Mesenchymal stem cell (in vitro differentiated cells and primary cell): ENCODE measurements at regions not wholly inside any gene's neighbourhood (a gene's known extent, or its start where the extent isn't known, plus 50 kb on each side); places are given as distances from the start of the nearest gene placed in this dataset.

Experiments
- DNase-seq: peaks from one replicate; pipeline ENCODE4 v3.0.0-alpha.2; 2013
- H2AFZ ChIP-seq: one replicate; pipeline ENCODE4 v1.6.1; 2013; ENCODE audit warnings: low read depth, mild to moderate bottlenecking, control low read depth, inconsistent platforms, low read length, moderate library complexity
- H2AK5ac ChIP-seq: 2 replicates; pipeline ENCODE4 v1.6.1; 2013; ENCODE audit warnings: low read length, moderate library complexity, mild to moderate bottlenecking, inconsistent platforms; ENCODE audit not compliant: severe bottlenecking
- H2BK120ac ChIP-seq: one replicate; pipeline ENCODE4 v1.6.1; 2013; ENCODE audit warnings: low read depth, mild to moderate bottlenecking, inconsistent platforms, low read length, moderate library complexity
- H2BK12ac ChIP-seq, 2 experiments: one replicate each; pipeline ENCODE4 v1.6.1; 2013; ENCODE audit warnings: inconsistent platforms in 2 of 2, low read length in 2 of 2, mild to moderate bottlenecking in 2 of 2, moderate library complexity in 2 of 2, control low read depth in 1 of 2
- H2BK15ac ChIP-seq: one replicate; pipeline ENCODE4 v1.6.1; 2013; ENCODE audit warnings: mild to moderate bottlenecking, low read depth, inconsistent platforms; ENCODE audit not compliant: poor library complexity, severe bottlenecking
- H2BK5ac ChIP-seq: 2 replicates; pipeline ENCODE4 v1.6.1; 2013; ENCODE audit warnings: low read depth, mild to moderate bottlenecking, low read length, control low read depth, inconsistent platforms; ENCODE audit not compliant: poor library complexity, severe bottlenecking
- H3K14ac ChIP-seq, 2 experiments: one replicate each; pipeline ENCODE4 v1.6.1; 2013; ENCODE audit warnings: inconsistent platforms in 2 of 2, low read length in 2 of 2, control low read depth in 1 of 2, mild to moderate bottlenecking in 1 of 2, moderate library complexity in 1 of 2
- H3K18ac ChIP-seq, 2 experiments: one replicate each; pipeline ENCODE4 v1.6.1; 2013; ENCODE audit warnings: inconsistent platforms in 2 of 2, low read length in 2 of 2, control low read depth in 1 of 2, low read depth in 1 of 2, mild to moderate bottlenecking in 1 of 2
- H3K23ac ChIP-seq, 2 experiments: one replicate each; pipeline ENCODE4 v1.6.1; 2013; ENCODE audit warnings: inconsistent platforms in 2 of 2, low read length in 2 of 2, mild to moderate bottlenecking in 2 of 2, moderate library complexity in 2 of 2, control low read depth in 1 of 2
- H3K27ac ChIP-seq: 2 replicates; pipeline ENCODE4 v1.5.1; 2013; ENCODE audit warnings: mild to moderate bottlenecking, moderate library complexity, low read length, control low read depth, inconsistent platforms; ENCODE audit not compliant: poor library complexity, severe bottlenecking
- H3K27me3 ChIP-seq, 2 experiments: 2 replicates each; pipeline versions ENCODE4 v1.6.1 to v1.7.0; 2013; ENCODE audit warnings: low read length in 2 of 2, mild to moderate bottlenecking in 2 of 2, moderate library complexity in 2 of 2, control low read depth in 1 of 2, inconsistent platforms in 1 of 2; ENCODE audit not compliant: control insufficient read depth in 1 of 2, insufficient read depth in 1 of 2
- H3K36me3 ChIP-seq, 2 experiments: 2 replicates each; pipeline versions ENCODE4 v1.6.1 to v1.7.0; 2013; ENCODE audit warnings: low read length in 2 of 2, control low read depth in 1 of 2, inconsistent platforms in 1 of 2, low read depth in 1 of 2, mild to moderate bottlenecking in 1 of 2; ENCODE audit not compliant: insufficient read depth in 2 of 2, control insufficient read depth in 1 of 2
- H3K4ac ChIP-seq, 2 experiments: one replicate each; pipeline ENCODE4 v1.6.1; 2013; ENCODE audit warnings: inconsistent platforms in 2 of 2, low read length in 2 of 2, mild to moderate bottlenecking in 2 of 2, moderate library complexity in 2 of 2, control low read depth in 1 of 2, low read depth in 1 of 2
- H3K4me1 ChIP-seq: 2 replicates; pipeline ENCODE4 v1.6.1; 2013; ENCODE audit warnings: low read depth, low read length, control low read depth; ENCODE audit not compliant: control insufficient read depth, insufficient read depth
- H3K4me2 ChIP-seq: 2 replicates; pipeline ENCODE4 v1.6.1; 2013; ENCODE audit warnings: low read length, mild to moderate bottlenecking, inconsistent platforms; ENCODE audit not compliant: poor library complexity, severe bottlenecking
- H3K4me3 ChIP-seq, 2 experiments: 2 replicates each; pipeline versions ENCODE4 v1.5.1 to v1.7.0; 2013; ENCODE audit warnings: low read length in 2 of 2, mild to moderate bottlenecking in 2 of 2, control low read depth in 1 of 2, low read depth in 1 of 2; ENCODE audit not compliant: insufficient read depth in 1 of 2
- H3K79me1 ChIP-seq: replicated peaks from 2 replicates; pipeline ENCODE4 v1.6.1; 2013; ENCODE audit warnings: mild to moderate bottlenecking, control low read depth, low read length, inconsistent platforms; ENCODE audit not compliant: poor library complexity, severe bottlenecking
- H3K9ac ChIP-seq: 2 replicates; pipeline ENCODE4 v1.7.0; 2013; ENCODE audit warnings: mild to moderate bottlenecking, low read length, moderate library complexity
- H3K9me3 ChIP-seq: 2 replicates; pipeline ENCODE4 v1.7.0; 2013; ENCODE audit warnings: mild to moderate bottlenecking, low read length; ENCODE audit not compliant: control insufficient read depth
- H4K8ac ChIP-seq: one replicate; pipeline ENCODE4 v1.6.1; 2013; ENCODE audit warnings: inconsistent platforms, mild to moderate bottlenecking, low read length, moderate library complexity
- H4K91ac ChIP-seq: one replicate; pipeline ENCODE4 v1.6.1; 2013; ENCODE audit warnings: mild to moderate bottlenecking, low read length, inconsistent platforms
- WGBS: methylation state at CpG from one replicate; pipeline ENCODE4 v1.1.7; 2013; ENCODE audit warnings: mixed read lengths; 5-methylcytosine and 5-hydroxymethylcytosine counted together

DNA sequence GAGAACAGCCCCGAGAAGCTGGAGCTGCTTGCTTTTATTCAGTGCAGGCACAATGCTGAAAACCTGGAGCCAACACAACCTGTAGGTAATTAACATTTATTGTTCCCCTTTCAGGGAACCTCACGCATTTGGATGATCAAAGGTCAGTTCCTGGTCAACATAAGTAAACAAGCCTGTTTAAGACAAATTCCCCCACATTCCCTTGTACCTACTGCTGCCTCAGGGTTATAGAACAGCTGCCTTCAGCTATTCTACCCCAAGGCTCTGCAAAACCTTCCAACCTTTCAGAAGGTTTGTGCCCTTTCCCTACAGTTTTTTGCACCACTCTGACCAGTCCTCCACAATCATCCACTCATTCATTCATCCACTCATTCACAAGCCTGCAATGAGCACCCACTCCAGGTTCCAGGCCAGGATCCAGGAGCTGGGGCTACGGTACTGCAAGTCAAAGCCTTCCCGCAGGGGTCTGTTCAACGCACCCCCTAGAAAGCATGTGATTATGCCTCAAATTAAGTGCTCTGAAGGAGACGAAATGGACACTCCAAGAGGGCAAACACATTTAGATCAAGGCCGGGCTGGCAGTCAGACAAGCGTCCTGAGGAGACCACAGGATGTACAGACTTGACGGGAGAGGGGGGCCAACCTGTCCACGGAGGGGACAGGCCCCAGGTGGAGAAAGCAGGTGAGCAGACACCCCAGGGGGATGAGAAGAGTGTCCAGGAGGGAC lies 683.9 kb downstream of the MATN1 start:
- Histone ChIP-seq H3K4me3 (no peak overlapping the region), H3K18ac (no peak overlapping the region), H3K4me2 (no peak overlapping the region), H3K14ac (no peak overlapping the region), H3K23ac (no peak overlapping the region), H3K9me3 (no peaks in the 10 kb centered on the region), H3K9ac (no peak overlapping the region), H4K8ac (no peak overlapping the region), H2AFZ (no peak overlapping the region), H2BK5ac (no peak overlapping the region), H2AK5ac (no peak overlapping the region), H3K79me1 (no peaks in the 10 kb centered on the region), H2BK120ac (no peak overlapping the region), H3K4me1 (peaks cover 14% of the 10 kb centered on the region), H4K91ac (no peak overlapping the region), H2BK12ac (no peak overlapping the region), H2BK15ac (no peak overlapping the region), H3K4ac (no peak overlapping the region), H3K36me3 (no peaks in the 10 kb centered on the region), H3K27me3 (peaks cover 0 to 23% of the 10 kb centered on the region in 2 experiments), H3K27ac (no peak overlapping the region)
- DNase-seq: no peak
- 72% methylated on average over 10 of the region's 10 CpGs for WGBS

DNA sequence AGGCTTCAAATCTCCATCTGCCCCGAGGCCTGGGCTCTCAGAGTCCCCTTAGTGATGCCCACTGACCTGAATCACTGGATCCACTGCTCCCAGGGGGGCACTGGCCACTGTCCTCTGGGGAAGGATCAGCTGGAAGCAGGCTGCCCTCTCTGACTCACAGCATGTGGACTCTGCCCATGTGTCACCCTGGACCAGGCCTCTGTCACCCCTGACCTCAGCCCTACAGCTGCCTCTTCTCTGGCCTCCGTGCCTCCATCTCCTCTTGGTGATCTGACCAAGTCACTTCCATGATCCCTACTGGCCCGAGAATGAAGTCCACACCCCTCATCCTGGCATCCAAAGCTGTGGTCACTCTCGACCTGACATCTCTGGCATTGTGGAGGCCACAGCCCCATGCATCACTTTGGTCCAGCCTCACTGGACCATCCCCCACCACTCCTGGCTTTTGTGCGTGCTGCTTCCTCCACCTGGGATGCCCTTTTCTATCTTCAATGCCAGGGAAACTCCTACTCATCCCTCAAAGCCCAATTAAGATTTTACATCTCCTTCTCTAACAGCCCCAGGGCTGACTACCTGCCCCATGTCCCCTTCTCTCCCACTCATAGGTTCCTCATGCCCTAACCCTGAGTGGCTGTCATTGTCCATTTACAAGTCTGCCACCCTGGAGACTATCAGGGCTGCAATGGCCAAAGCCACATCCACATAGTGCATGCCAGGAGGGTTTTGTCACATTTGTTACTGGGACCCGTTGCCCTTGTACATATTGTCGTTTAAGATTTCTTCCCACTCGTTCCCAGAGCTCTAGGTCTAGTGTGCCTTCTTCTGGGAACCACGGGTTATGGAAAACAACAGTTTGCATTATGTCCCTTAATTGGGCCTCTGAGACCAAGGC lies 685.0 kb downstream of the MATN1 start:
- H3K4me2 ChIP-seq: no peak overlapping the region
- H3K27me3 ChIP-seq: peaks cover 0 to 34% of the 10 kb centered on the region in 2 experiments
- no peak overlapping the region for H3K9ac ChIP-seq
- H3K18ac ChIP-seq: no peak overlapping the region
- H3K4me1 ChIP-seq: peaks cover 16% of the 10 kb centered on the region
- H4K91ac ChIP-seq: no peak overlapping the region
- H2BK12ac ChIP-seq: no peak overlapping the region
- DNase-seq: no peak
- no peak overlapping the region for H2BK120ac ChIP-seq
- H2BK5ac ChIP-seq: no peak overlapping the region
- no peaks in the 10 kb centered on the region for H3K79me1 ChIP-seq
- H3K4me3 ChIP-seq: no peak overlapping the region
- no peak overlapping the region for H3K4ac ChIP-seq
- H2AK5ac ChIP-seq: no peak overlapping the region
- H3K36me3 ChIP-seq: no peaks in the 10 kb centered on the region
- H2AFZ ChIP-seq: no peak overlapping the region
- no peak overlapping the region for H3K27ac ChIP-seq
- H3K9me3 ChIP-seq: no peaks in the 10 kb centered on the region
- no peak overlapping the region for H3K23ac ChIP-seq
- H4K8ac ChIP-seq: no peak overlapping the region
- WGBS: 60% methylated on average over 8 of the region's 9 CpGs
- no peak overlapping the region for H3K14ac ChIP-seq
- H2BK15ac ChIP-seq: no peak overlapping the region

DNA sequence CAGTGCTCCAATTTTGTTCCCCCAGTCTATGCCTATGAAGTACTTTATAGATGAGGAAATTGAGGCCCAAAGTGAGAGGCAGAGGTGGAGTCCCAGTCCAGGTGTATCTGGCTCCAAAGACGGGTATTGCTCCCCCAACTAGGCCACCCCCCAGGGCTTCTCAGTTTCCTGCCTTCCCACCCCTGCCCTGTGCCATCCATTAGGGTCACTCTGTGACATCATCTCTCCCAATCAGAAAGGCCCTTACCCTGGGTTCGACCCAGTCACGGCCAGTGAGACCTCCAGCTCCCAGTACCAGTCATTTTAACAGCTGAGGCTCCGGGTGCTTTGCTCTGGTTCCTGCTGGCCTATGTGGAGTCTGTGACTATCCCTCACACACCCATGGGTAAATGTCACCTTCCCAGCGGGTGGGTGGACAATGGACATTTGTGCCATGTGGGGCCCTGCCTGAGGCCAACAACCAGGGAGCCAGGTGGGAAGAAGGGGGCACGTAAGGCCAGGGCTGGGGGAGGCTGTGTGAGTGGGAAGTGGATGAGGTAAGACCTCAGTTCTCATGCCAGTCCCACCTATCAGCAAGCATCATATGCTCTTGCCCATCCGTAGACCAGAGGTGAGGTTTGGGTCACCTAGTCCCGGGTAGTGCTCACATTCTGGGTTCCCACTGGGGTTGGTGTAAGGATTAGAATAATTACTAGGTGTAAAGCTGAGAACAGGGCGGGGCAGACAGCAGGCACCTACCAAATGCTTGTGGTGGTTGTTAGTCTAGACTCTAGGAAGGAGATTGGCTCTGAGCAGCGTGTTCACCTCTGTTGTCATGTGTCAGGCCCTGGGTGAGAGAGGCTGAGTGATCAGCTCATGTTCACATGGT lies 685.9 kb downstream of the MATN1 start:
- Histone ChIP-seq H3K27me3 (peaks cover 0 to 43% of the 10 kb centered on the region in 2 experiments), H4K91ac (no peak overlapping the region), H3K27ac (no peak overlapping the region), H3K18ac (no peak overlapping the region), H2BK15ac (no peak overlapping the region), H3K79me1 (no peaks in the 10 kb centered on the region), H3K9ac (no peak overlapping the region), H3K4me2 (no peak overlapping the region), H3K23ac (no peak overlapping the region), H3K14ac (no peak overlapping the region), H3K4me3 (no peak overlapping the region), H3K9me3 (no peaks in the 10 kb centered on the region), H3K36me3 (no peaks in the 10 kb centered on the region), H2BK5ac (no peak overlapping the region), H2BK120ac (no peak overlapping the region), H2BK12ac (no peak overlapping the region), H2AK5ac (no peak overlapping the region), H4K8ac (no peak overlapping the region), H3K4me1 (peaks cover 15% of the 10 kb centered on the region), H2AFZ (no peak overlapping the region), H3K4ac (no peak overlapping the region)
- WGBS: 61% methylated on average over 10 of the region's 10 CpGs
- no peak for DNase-seq
